ENCODE measurements at regions not wholly inside any gene's neighbourhood (a gene's known extent, or its start where the extent isn't known, plus 50 kb on each side); places are given as distances from the start of the nearest gene placed in this dataset.

DNA sequence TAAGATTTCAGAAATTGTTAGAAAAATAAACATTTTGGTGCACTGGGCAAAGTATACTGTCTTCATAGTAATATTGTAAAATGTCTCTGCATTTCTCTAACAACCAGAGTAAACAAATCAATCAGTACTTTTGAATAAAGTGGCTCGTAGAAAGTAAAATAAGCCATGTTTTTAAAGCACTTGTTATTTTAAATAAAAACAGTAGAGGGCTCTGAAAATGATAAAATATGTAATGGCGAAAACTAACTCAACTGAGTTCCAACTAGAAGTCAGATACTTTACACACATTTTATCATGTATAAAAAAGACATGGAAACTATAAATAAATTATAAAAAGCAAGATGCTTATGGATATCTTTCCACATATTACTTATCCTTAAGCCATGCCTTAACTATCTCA is 1134.4 kb downstream of the PDHA2 start:
- no peak for ATAC-seq
- TF ChIP-seq SNAI2 (CRISPR knock-in tag; IDR thresholded peaks at IDR 0.05) (no peak), PPARA (CRISPR knock-in tag; IDR thresholded peaks at IDR 0.05; ENCODE audit: borderline replicate concordance) (no peak), ESRRG (CRISPR knock-in tag; IDR thresholded peaks at IDR 0.05) (no peak), ISL1 (CRISPR knock-in tag; IDR thresholded peaks at IDR 0.05) (no peak)

DNA sequence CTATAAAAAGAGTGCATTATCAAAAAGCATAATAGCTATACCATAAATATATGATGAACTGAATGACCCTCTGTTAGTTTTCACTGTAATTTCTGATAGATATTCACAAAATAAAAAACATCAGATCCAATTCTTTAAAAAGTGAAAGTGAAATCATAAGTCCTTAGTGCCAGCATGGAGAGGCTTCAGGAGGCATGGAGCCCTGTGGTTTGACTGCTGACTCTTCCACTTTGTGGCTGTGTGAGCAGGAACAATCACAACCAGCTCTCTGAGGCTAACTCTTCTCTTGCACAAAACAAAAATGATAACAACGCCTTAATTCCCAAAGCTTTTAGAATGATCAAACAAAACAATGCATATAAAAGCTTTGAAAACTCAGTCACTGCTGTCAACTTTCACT is 1143.9 kb downstream of the PDHA2 start:
- TF ChIP-seq ISL1 (CRISPR knock-in tag; IDR thresholded peaks at IDR 0.05) (no peak), RARB (CRISPR knock-in tag; IDR thresholded peaks at IDR 0.05) (no peak), ZNF8 (CRISPR knock-in tag; IDR thresholded peaks at IDR 0.05) (no peak), ZNF70 (CRISPR knock-in tag; IDR thresholded peaks at IDR 0.05) (no peak), PPARA (CRISPR knock-in tag; IDR thresholded peaks at IDR 0.05; ENCODE audit: borderline replicate concordance) (no peak), ZC3H10 (CRISPR knock-in tag; IDR thresholded peaks at IDR 0.05) (no peak), GLIS3 (CRISPR knock-in tag; IDR thresholded peaks at IDR 0.05) (no peak)
- TF ChIP-seq, protein P1, sequence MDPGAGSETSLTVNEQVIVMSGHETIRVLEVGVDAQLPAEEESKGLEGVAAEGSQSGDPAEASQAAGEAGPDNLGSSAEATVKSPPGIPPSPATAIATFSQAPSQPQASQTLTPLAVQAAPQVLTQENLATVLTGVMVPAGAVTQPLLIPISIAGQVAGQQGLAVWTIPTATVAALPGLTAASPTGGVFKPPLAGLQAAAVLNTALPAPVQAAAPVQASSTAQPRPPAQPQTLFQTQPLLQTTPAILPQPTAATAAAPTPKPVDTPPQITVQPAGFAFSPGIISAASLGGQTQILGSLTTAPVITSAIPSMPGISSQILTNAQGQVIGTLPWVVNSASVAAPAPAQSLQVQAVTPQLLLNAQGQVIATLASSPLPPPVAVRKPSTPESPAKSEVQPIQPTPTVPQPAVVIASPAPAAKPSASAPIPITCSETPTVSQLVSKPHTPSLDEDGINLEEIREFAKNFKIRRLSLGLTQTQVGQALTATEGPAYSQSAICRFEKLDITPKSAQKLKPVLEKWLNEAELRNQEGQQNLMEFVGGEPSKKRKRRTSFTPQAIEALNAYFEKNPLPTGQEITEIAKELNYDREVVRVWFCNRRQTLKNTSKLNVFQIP (CRISPR knock-in tag; IDR thresholded peaks at IDR 0.05; ENCODE audit: borderline replicate concordance, low read depth) = no peak
- TF ChIP-seq, protein P2, sequence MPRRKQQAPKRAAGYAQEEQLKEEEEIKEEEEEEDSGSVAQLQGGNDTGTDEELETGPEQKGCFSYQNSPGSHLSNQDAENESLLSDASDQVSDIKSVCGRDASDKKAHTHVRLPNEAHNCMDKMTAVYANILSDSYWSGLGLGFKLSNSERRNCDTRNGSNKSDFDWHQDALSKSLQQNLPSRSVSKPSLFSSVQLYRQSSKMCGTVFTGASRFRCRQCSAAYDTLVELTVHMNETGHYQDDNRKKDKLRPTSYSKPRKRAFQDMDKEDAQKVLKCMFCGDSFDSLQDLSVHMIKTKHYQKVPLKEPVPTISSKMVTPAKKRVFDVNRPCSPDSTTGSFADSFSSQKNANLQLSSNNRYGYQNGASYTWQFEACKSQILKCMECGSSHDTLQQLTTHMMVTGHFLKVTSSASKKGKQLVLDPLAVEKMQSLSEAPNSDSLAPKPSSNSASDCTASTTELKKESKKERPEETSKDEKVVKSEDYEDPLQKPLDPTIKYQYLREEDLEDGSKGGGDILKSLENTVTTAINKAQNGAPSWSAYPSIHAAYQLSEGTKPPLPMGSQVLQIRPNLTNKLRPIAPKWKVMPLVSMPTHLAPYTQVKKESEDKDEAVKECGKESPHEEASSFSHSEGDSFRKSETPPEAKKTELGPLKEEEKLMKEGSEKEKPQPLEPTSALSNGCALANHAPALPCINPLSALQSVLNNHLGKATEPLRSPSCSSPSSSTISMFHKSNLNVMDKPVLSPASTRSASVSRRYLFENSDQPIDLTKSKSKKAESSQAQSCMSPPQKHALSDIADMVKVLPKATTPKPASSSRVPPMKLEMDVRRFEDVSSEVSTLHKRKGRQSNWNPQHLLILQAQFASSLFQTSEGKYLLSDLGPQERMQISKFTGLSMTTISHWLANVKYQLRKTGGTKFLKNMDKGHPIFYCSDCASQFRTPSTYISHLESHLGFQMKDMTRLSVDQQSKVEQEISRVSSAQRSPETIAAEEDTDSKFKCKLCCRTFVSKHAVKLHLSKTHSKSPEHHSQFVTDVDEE (CRISPR knock-in tag; IDR thresholded peaks at IDR 0.05) = no peak
- TF ChIP-seq, protein P3, sequence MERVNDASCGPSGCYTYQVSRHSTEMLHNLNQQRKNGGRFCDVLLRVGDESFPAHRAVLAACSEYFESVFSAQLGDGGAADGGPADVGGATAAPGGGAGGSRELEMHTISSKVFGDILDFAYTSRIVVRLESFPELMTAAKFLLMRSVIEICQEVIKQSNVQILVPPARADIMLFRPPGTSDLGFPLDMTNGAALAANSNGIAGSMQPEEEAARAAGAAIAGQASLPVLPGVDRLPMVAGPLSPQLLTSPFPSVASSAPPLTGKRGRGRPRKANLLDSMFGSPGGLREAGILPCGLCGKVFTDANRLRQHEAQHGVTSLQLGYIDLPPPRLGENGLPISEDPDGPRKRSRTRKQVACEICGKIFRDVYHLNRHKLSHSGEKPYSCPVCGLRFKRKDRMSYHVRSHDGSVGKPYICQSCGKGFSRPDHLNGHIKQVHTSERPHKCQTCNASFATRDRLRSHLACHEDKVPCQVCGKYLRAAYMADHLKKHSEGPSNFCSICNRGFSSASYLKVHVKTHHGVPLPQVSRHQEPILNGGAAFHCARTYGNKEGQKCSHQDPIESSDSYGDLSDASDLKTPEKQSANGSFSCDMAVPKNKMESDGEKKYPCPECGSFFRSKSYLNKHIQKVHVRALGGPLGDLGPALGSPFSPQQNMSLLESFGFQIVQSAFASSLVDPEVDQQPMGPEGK (CRISPR knock-in tag; IDR thresholded peaks at IDR 0.05; ENCODE audit: borderline replicate concordance) = no peak
- TF ChIP-seq, protein P4, sequence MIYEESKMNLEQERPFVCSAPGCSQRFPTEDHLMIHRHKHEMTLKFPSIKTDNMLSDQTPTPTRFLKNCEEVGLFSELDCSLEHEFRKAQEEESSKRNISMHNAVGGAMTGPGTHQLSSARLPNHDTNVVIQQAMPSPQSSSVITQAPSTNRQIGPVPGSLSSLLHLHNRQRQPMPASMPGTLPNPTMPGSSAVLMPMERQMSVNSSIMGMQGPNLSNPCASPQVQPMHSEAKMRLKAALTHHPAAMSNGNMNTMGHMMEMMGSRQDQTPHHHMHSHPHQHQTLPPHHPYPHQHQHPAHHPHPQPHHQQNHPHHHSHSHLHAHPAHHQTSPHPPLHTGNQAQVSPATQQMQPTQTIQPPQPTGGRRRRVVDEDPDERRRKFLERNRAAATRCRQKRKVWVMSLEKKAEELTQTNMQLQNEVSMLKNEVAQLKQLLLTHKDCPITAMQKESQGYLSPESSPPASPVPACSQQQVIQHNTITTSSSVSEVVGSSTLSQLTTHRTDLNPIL (CRISPR knock-in tag; IDR thresholded peaks at IDR 0.05; ENCODE audit: low read depth) = no peak
- peak; percentile 65 for ATAC-seq

DNA sequence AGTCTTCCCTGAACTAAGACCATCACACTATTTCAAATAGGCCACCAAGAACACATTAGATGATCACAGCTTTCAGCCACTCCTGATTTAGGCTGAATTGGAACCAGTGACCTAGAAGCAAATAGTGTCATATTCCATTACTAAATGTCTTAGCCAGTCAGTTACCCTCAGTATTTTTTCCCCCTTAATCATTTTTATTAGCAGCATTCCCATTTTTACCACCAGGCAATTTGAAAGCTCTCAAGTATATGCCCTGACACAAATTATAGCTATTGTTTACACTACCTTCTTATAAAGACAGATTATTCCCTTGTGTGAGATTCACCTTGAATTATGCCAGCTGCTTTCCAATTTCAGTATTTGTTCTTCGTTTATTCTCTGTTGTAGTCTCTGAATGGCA is 1146.9 kb downstream of the PDHA2 start:
- TF ChIP-seq, protein P4 (CRISPR knock-in tag; IDR thresholded peaks at IDR 0.05; ENCODE audit: low read depth) = no peak
- TF ChIP-seq ZFP30 (CRISPR knock-in tag; IDR thresholded peaks at IDR 0.05) (no peak), TCF4 (CRISPR knock-in tag; IDR thresholded peaks at IDR 0.05; ENCODE audit: borderline replicate concordance) (no peak), ZNF8 (CRISPR knock-in tag; IDR thresholded peaks at IDR 0.05) (no peak), GLIS3 (CRISPR knock-in tag; IDR thresholded peaks at IDR 0.05) (no peak), SNAI2 (CRISPR knock-in tag; IDR thresholded peaks at IDR 0.05) (no peak)
- ATAC-seq = no peak

DNA sequence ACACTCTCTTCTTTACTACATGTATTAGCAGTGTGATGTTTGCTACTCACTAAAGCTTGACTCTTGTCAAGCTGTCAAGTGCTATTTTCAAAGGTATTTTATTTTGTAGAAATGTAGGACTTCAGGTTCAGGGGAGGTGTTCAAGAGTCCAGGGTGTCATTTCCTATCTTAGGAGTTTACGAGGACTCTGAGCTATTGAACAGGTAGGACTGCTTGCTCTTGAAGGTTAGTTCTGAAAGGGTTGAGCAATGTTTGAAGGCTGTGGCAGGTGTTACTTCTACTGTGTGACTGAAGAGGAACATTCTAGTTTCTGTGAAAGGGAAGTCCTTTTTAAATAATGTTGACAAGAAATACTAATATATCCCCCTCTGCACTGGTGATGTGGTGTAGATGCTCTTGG is 1151.2 kb downstream of the PDHA2 start:
- no peak for ATAC-seq
- TF ChIP-seq, protein P3 (CRISPR knock-in tag; IDR thresholded peaks at IDR 0.05; ENCODE audit: borderline replicate concordance) = no peak
- TF ChIP-seq, protein P2 (CRISPR knock-in tag; IDR thresholded peaks at IDR 0.05) = no peak
- TF ChIP-seq ARNTL (CRISPR knock-in tag; IDR thresholded peaks at IDR 0.05; ENCODE audit: borderline replicate concordance, low read depth) (no peak), ISL1 (CRISPR knock-in tag; IDR thresholded peaks at IDR 0.05) (no peak), ZNF70 (CRISPR knock-in tag; IDR thresholded peaks at IDR 0.05) (no peak), ZC3H10 (CRISPR knock-in tag; IDR thresholded peaks at IDR 0.05) (no peak), SNAI2 (CRISPR knock-in tag; IDR thresholded peaks at IDR 0.05) (no peak), TCF4 (CRISPR knock-in tag; IDR thresholded peaks at IDR 0.05; ENCODE audit: borderline replicate concordance) (no peak), GLIS3 (CRISPR knock-in tag; IDR thresholded peaks at IDR 0.05) (no peak), ESRRG (CRISPR knock-in tag; IDR thresholded peaks at IDR 0.05) (no peak)
- TF ChIP-seq, protein P4 (CRISPR knock-in tag; IDR thresholded peaks at IDR 0.05; ENCODE audit: low read depth) = no peak
- TF ChIP-seq, protein P1 (CRISPR knock-in tag; IDR thresholded peaks at IDR 0.05; ENCODE audit: borderline replicate concordance, low read depth) = no peak
